Common myeloid progenitor, CD34-positive (primary cell): ENCODE measurements at regions not wholly inside any gene's neighbourhood (a gene's known extent, or its start where the extent isn't known, plus 50 kb on each side); places are given as distances from the start of the nearest gene placed in this dataset.

Experiments used
- CTCF ChIA-PET: fragments of 350-600 bp; sonication (Branson Sonifier 250); formaldehyde crosslinking; loops from one replicate; lab custom pipeline; 2021; ENCODE audit warnings: antibody characterized with exemption; lab: Charles Lee
- POLR2A ChIA-PET: fragments of 350-600 bp; sonication (Branson Sonifier 250); formaldehyde crosslinking; loops from one replicate; lab custom pipeline; 2021; ENCODE audit warnings: antibody characterized with exemption; lab: Charles Lee
- DNase-seq, 3 donors: peaks; one replicate each; pipeline versions ENCODE4 v3.0.0 to v3.0.0-alpha.2; 2013
- H3K27ac ChIP-seq, 2 experiments: 1 replicate in 1 of 2; 2 replicates in 1 of 2; pipeline ENCODE4 v1.7.0; 2013; ENCODE audit warnings: inconsistent platforms in 2 of 2, low read length in 2 of 2, mild to moderate bottlenecking in 2 of 2, low read depth in 1 of 2, moderate library complexity in 1 of 2; ENCODE audit not compliant: severe bottlenecking in 2 of 2, insufficient read depth in 1 of 2, poor library complexity in 1 of 2
- H3K27me3 ChIP-seq, 5 experiments: replicated peaks in 2 of 5; 1 replicate in 3 of 5; 2 replicates in 2 of 5; pipeline versions ENCODE4 v1.6.1 to v1.7.0; 2013; ENCODE audit warnings: low read length in 4 of 5, mild to moderate bottlenecking in 2 of 5, moderate library complexity in 2 of 5, inconsistent platforms in 1 of 5; ENCODE audit not compliant: insufficient read depth in 5 of 5, control insufficient read depth in 4 of 5
- H3K36me3 ChIP-seq, 4 experiments: 1 replicate in 2 of 4; 2 replicates in 2 of 4; pipeline versions ENCODE4 v1.6.1 to v1.7.0; 2013; ENCODE audit warnings: low read length in 3 of 4, control low read depth in 1 of 4, mild to moderate bottlenecking in 1 of 4; ENCODE audit not compliant: control insufficient read depth in 4 of 4, insufficient read depth in 4 of 4
- H3K4me1 ChIP-seq, 4 experiments: 1 replicate in 3 of 4; 2 replicates in 1 of 4; pipeline versions ENCODE4 v1.6.1 to v1.7.1; 2013; ENCODE audit warnings: low read length in 3 of 4, mild to moderate bottlenecking in 3 of 4, control low read depth in 1 of 4, inconsistent platforms in 1 of 4, moderate library complexity in 1 of 4; ENCODE audit not compliant: control insufficient read depth in 4 of 4, insufficient read depth in 4 of 4; ENCODE audit errors: control extremely low read depth in 1 of 4
- H3K4me3 ChIP-seq, 7 experiments: 1 replicate in 4 of 7; 2 replicates in 3 of 7; pipeline versions ENCODE4 v1.5.1 to v1.7.0; 2013; ENCODE audit warnings: mild to moderate bottlenecking in 7 of 7, low read length in 6 of 7, moderate library complexity in 6 of 7, inconsistent platforms in 2 of 7, low read depth in 2 of 7, control low read depth in 1 of 7; ENCODE audit not compliant: insufficient read depth in 4 of 7, control insufficient read depth in 1 of 7; ENCODE audit errors: extremely low read depth in 1 of 7
- H3K9me3 ChIP-seq, 5 experiments: 1 replicate in 4 of 5; 2 replicates in 1 of 5; pipeline versions ENCODE4 v1.6.1 to v1.7.1; 2013; ENCODE audit warnings: low read length in 4 of 5, mild to moderate bottlenecking in 2 of 5, inconsistent platforms in 1 of 5, low read depth in 1 of 5, moderate library complexity in 1 of 5; ENCODE audit not compliant: control insufficient read depth in 4 of 5, insufficient read depth in 2 of 5; ENCODE audit errors: control extremely low read depth in 1 of 5
- WGBS: methylation state at CpG from one replicate; pipeline ENCODE4 v1.1.5; 2013; ENCODE audit not compliant: insufficient coverage; 5-methylcytosine and 5-hydroxymethylcytosine counted together

- POLR2A ChIA-PET: no interaction called here
- Histone ChIP-seq H3K4me1 (no peaks in the 10 kb centered on the region), H3K36me3 (no peaks in the 10 kb centered on the region), H3K27ac (no peak overlapping the region), H3K27me3 (no peaks in the 10 kb centered on the region), H3K9me3 (peaks cover 0 to 7% (median 4%) of the 10 kb centered on the region in 5 experiments), H3K4me3 (no peak overlapping the region)
- DNase-seq: no peak
- CTCF ChIA-PET: no interaction called here
- no CpG with 5 or more reads among the region's 1 CpG for WGBS
Observed at GRCh38 chr10:47209466-47209865, 90.5 kb upstream of the GDF10 start.

- Histone ChIP-seq H3K4me3 (no peak overlapping the region), H3K4me1 (no peaks in the 10 kb centered on the region), H3K27ac (no peak overlapping the region), H3K36me3 (no peaks in the 10 kb centered on the region), H3K27me3 (no peaks in the 10 kb centered on the region), H3K9me3 (peaks cover 0 to 7% (median 4%) of the 10 kb centered on the region in 5 experiments)
- DNase-seq: no peak
- POLR2A ChIA-PET: no interaction called here
- CTCF ChIA-PET: interaction anchor here (1.8 kb wide), 1 partner anchor 18 kb away, joined by 4 read pairs; no protein-coding TSS in a partner anchor
Observed at GRCh38 chr10:47214520-47214919, 85.5 kb upstream of the GDF10 start.

GRCh38 chr10:47217113-47217512, 82.9 kb upstream of the GDF10 start:
- no peaks in the 10 kb centered on the region for H3K4me1 ChIP-seq
- WGBS: no CpG with 5 or more reads among the region's 3 CpGs
- no peaks in the 10 kb centered on the region for H3K27me3 ChIP-seq
- CTCF ChIA-PET: interaction anchor here (0.8 kb wide), 1 partner anchor 38 kb away, joined by 3 read pairs; no protein-coding TSS in a partner anchor
- peaks cover 0 to 6% (median 2%) of the 10 kb centered on the region in 5 experiments for H3K9me3 ChIP-seq
- DNase-seq: no peak
- no peak overlapping the region for H3K27ac ChIP-seq
- no peaks in the 10 kb centered on the region for H3K36me3 ChIP-seq
- no peak overlapping the region for H3K4me3 ChIP-seq
- POLR2A ChIA-PET: no interaction called here

- Histone ChIP-seq H3K4me3 (no peak overlapping the region), H3K9me3 (no peaks in the 10 kb centered on the region), H3K36me3 (no peaks in the 10 kb centered on the region), H3K27ac (no peak overlapping the region), H3K4me1 (no peaks in the 10 kb centered on the region), H3K27me3 (no peaks in the 10 kb centered on the region)
- no peak for DNase-seq
- 98% methylated on average over 5 of the region's 5 CpGs for WGBS
- ChIA-PET POLR2A (no interaction called here), CTCF (interaction anchor here (0.9 kb wide), 1 partner anchor 130 kb away, joined by 3 read pairs; no protein-coding TSS in a partner anchor)
Observed at GRCh38 chr10:47218803-47219202, 81.2 kb upstream of the GDF10 start.

GRCh38 chr10:47222461-47222860, 77.5 kb upstream of the GDF10 start:
- CTCF ChIA-PET: interaction anchor here (1.2 to 1.6 kb wide), 2 partner anchors 91 to 159 kb away, joined by 3 read pairs; no protein-coding TSS in a partner anchor
- Histone ChIP-seq H3K27me3 (no peaks in the 10 kb centered on the region), H3K9me3 (no peaks in the 10 kb centered on the region), H3K27ac (no peak overlapping the region), H3K4me1 (no peaks in the 10 kb centered on the region), H3K4me3 (no peak overlapping the region), H3K36me3 (no peaks in the 10 kb centered on the region)
- no peak for DNase-seq
- WGBS: 100% methylated on average over 4 of the region's 4 CpGs
- POLR2A ChIA-PET: no interaction called here

GRCh38 chr10:47223236-47223635, 76.8 kb upstream of the GDF10 start:
- Histone ChIP-seq H3K27me3 (no peaks in the 10 kb centered on the region), H3K4me3 (no peak overlapping the region), H3K27ac (no peak overlapping the region), H3K4me1 (no peaks in the 10 kb centered on the region), H3K36me3 (no peaks in the 10 kb centered on the region), H3K9me3 (no peaks in the 10 kb centered on the region)
- no CpG with 5 or more reads among the region's 1 CpG for WGBS
- POLR2A ChIA-PET: no interaction called here
- DNase-seq: no peak
- CTCF ChIA-PET: interaction anchor here (1.6 kb wide), 1 partner anchor 160 kb away, joined by 3 read pairs; no protein-coding TSS in a partner anchor

GRCh38 chr10:47224546-47225218, 75.3 kb upstream of the GDF10 start:
- 100% methylated on average over 1 of the region's 2 CpGs for WGBS
- H3K9me3 ChIP-seq: peaks cover 0 to 6% (median 4%) of the 10 kb centered on the region in 5 experiments
- H3K4me3 ChIP-seq: no peak overlapping the region
- DNase-seq: no peak
- CTCF ChIA-PET: interaction anchor here (0.9 to 1.5 kb wide), 2 partner anchors 89 to 177 kb away, joined by 4 read pairs; no protein-coding TSS in a partner anchor
- no peaks in the 10 kb centered on the region for H3K27me3 ChIP-seq
- no peaks in the 10 kb centered on the region for H3K36me3 ChIP-seq
- no peak overlapping the region for H3K27ac ChIP-seq
- POLR2A ChIA-PET: interaction anchor here (0.6 kb wide), 1 partner anchor 48 kb away, joined by 7 read pairs; no protein-coding TSS in a partner anchor
- no peaks in the 10 kb centered on the region for H3K4me1 ChIP-seq
